ENCODE measurements at regions not wholly inside any gene's neighbourhood (a gene's known extent, or its start where the extent isn't known, plus 50 kb on each side); places are given as distances from the start of the nearest gene placed in this dataset.
A peak's percentile ranks its signal among the peaks of the same experiment; 100 is the strongest.

- no peak for TF ChIP-seq CTCF (IDR thresholded peaks at IDR 0.05; ENCODE audit: low read depth, low read length)
- no peak overlapping the region for H3K4me3 ChIP-seq (ENCODE audit: low read depth, low read length)
Measured at GRCh38 chr18:2218101-2218500, 353.2 kb downstream of the METTL4 start.

DNA sequence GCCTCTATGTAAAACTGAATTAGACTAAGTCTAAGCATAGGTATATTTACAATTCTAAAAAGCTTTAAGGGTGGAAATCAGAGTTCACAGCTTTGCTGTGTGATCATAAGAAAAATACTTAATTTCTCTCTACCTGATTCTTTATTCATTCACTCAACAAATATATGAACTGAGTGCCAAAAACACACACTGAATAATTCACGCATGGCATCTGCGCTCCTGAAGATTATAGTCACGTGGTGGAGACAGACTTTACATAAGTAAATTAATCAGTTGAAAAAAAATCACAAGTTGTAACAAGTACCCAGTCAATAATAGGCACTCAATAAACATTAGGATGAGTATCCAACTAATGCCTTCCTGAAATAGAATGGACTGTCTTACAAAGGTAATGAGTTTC lies 351.6 kb downstream of the METTL4 start:
- H3K4me3 ChIP-seq (ENCODE audit: low read depth, low read length): no peak overlapping the region
- no peak for TF ChIP-seq CTCF (IDR thresholded peaks at IDR 0.05; ENCODE audit: low read depth, low read length)

- TF ChIP-seq CTCF (IDR thresholded peaks at IDR 0.05; ENCODE audit: low read depth, low read length): no peak
- no peak overlapping the region for H3K4me3 ChIP-seq (ENCODE audit: low read depth, low read length)
Measured at GRCh38 chr18:2222270-2223185, 348.8 kb downstream of the METTL4 start.

GRCh38 chr18:2223449-2223848 lies 347.9 kb downstream of the METTL4 start:
- no peak for TF ChIP-seq CTCF (IDR thresholded peaks at IDR 0.05; ENCODE audit: low read depth, low read length)
- peak overlapping the region; percentile 56 for H3K4me3 ChIP-seq (ENCODE audit: low read depth, low read length)

DNA sequence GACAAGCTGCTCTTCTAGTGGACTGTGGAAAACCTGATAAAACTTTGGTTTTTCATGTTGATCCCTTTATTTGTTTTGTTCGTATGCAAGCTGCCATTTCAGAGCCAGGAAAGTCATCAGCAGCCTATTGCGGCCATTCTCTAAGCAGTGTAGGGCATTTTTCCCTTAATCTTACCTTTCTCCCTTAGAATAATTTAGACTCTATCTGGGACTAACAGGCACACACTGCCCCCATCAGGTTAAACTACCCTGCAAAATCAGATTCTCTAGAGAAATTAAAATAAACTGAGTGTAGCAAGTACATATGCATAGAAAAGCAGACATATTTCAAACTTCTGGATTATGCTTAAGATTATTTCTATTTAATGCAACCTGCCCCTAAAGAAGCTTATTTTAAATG lies 347.5 kb downstream of the METTL4 start:
- peak; percentile 50; the same call in 1 of the 2 replicates for TF ChIP-seq CTCF (IDR thresholded peaks at IDR 0.05; ENCODE audit: low read depth, low read length)
- peak overlapping the region; percentile 56 for H3K4me3 ChIP-seq (ENCODE audit: low read depth, low read length)

- no peak overlapping the region for H3K4me3 ChIP-seq (ENCODE audit: low read depth, low read length)
- no peak for TF ChIP-seq CTCF (IDR thresholded peaks at IDR 0.05; ENCODE audit: low read depth, low read length)
Measured at GRCh38 chr18:2236232-2236631, 335.1 kb downstream of the METTL4 start.

- TF ChIP-seq CTCF (IDR thresholded peaks at IDR 0.05; ENCODE audit: low read depth, low read length): no peak
- H3K4me3 ChIP-seq (ENCODE audit: low read depth, low read length): no peak overlapping the region
Measured at GRCh38 chr18:2237706-2238105, 333.6 kb downstream of the METTL4 start.

Data from WI38 (cell line).